ENCODE measurements at regions not wholly inside any gene's neighbourhood (a gene's known extent, or its start where the extent isn't known, plus 50 kb on each side); places are given as distances from the start of the nearest gene placed in this dataset.

DNA sequence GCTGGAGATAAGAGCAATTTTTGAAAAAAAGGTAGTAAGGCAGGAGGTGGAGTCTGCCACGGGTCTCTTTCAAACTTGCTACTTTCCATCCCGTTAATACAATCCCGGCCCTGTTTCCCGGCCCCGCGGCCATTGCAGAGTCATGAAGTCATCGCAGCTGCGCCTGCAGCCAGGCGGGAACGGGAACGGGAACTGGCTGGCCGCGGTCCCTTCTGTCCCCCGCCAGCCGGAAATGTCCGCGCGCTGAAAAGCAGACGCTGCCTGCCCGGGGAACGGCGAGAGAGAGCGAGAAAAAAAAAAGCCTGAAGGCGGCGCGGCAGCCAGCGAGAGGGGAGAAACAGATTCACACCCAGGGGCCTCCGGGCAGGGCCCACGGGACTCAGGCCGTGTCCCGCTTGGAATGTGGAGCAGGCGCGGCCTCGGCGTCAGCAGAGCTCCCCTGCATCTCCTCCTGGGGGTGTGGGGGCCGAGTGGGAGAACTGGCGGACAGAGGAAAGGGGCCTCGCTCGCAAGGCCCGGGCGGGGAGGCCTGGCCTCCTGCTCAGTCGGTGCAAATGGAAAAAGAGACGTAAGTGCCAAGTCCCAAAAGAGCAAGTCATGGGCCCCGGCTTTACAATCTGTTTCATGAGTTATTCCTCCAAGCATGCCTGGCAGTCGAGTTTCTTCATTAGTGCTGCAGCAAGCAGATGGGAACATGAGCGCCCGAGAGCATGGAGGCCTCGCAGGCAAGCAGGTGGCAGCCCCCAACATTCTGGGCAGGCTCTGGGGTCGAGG lies 201.2 kb upstream of the GAS1 start:
- intact Hi-C loops (cut with micrococcal nuclease) = no loop called here

DNA sequence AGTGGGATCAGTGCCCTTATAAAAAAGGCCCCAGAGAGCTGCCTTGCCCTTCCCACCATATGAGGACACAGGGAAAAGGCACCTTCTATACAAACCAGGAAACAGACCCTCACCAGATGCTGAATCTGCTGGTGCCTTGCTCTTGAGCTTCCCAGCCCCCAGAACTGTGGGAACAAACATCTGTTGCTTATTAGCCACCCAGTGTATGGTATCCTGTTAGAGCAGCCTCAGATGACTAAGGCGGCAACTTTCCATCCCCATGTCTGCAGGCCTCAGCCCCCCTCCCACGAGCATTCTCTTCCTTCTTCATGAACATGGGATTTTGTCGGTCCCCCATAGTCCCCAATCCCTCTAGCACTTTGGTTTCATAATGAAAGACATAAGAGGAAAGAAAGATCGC lies 202.5 kb upstream of the GAS1 start:
- intact Hi-C loops (cut with micrococcal nuclease) = no loop called here

DNA sequence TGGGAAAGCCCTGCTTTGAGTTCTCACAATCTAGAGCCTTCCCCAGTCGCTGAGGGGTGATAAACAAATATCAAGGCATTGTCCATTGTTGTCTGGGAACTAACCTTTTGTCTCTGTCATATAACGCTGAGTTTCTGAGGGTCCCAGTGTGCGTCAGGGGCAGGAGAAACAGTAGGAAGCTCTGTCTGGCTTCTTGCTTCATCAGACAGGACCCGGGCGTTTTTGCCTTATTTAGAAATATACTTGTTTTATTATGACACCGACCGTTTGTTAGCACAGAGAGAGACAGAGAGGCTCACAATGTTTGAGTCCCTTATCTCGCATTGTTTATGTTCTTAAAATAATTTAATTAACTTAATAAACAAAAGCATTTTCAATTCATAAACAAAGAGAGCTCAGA lies 204.9 kb upstream of the GAS1 start:
- intact Hi-C loops (cut with micrococcal nuclease) = no loop called here

DNA sequence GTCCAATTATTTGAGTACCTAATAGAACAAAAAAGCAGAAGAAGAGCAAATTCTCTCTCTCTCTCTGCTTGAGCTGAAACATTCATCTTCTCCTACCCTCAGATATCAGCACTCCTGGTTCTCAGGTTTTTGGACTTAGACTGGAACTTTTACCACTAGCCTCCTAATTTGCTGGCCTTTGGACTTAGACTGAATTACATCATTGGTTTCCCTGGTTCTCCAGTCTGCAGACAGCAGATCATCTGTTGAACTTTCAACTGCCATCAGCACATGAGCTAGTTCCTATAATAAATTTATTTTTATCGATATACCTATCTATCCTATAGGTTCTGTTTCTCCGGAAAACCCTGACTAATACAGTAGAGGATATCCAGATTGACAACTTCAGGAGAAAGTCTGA lies 208.9 kb upstream of the GAS1 start:
- intact Hi-C loops (cut with micrococcal nuclease) = no loop called here

DNA sequence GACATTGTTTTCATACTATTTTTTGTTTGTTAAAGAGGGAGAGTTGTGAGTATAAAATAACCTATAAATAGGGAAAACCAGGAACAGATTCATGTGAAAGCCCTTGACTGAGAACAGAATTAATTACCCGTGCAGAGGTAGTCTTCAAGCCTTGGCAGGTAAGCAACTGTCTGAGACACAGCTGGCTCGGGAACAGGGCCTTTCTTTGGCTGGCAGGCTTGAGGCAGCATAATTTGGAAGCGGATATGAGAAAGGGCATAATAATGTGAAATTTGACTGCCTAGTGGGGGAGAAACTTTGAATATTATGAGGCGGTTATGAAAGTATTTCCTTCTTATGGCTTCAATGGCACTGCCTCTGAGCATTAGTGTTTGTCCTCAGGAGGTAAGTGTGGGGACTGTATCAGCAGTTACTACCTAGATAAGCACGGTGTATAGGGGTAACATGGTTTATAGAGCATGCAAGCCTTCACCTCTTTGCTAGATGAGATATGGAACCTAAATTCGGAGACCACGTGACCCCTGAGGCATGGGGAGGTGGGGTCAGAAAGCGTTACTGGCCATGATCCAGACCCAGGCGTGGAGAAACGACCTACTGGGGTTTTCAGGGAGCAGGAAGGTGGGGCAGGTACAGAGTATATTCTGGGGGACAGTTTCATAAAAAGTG lies 210.2 kb upstream of the GAS1 start:
- intact Hi-C loops (cut with micrococcal nuclease) = no loop called here

DNA sequence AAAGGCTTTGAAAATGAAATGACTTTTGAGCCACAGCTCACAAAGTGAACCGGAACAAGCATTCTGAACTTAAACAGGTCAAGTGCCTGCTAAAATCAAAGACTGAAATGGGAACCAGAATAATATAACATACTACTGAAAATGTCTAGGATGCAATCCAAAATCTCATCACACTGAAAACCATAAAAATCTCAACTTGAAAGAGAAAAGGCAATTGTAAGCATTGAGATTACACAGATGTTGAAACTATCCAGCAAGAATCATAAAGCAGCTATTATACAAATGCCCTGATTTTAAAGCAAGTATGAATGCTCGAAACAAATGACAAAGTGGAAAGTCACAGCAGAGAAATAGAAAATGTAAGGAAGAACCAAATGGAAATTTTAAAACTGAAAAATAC lies 211.5 kb upstream of the GAS1 start:
- intact Hi-C loops (cut with micrococcal nuclease) = no loop called here

DNA sequence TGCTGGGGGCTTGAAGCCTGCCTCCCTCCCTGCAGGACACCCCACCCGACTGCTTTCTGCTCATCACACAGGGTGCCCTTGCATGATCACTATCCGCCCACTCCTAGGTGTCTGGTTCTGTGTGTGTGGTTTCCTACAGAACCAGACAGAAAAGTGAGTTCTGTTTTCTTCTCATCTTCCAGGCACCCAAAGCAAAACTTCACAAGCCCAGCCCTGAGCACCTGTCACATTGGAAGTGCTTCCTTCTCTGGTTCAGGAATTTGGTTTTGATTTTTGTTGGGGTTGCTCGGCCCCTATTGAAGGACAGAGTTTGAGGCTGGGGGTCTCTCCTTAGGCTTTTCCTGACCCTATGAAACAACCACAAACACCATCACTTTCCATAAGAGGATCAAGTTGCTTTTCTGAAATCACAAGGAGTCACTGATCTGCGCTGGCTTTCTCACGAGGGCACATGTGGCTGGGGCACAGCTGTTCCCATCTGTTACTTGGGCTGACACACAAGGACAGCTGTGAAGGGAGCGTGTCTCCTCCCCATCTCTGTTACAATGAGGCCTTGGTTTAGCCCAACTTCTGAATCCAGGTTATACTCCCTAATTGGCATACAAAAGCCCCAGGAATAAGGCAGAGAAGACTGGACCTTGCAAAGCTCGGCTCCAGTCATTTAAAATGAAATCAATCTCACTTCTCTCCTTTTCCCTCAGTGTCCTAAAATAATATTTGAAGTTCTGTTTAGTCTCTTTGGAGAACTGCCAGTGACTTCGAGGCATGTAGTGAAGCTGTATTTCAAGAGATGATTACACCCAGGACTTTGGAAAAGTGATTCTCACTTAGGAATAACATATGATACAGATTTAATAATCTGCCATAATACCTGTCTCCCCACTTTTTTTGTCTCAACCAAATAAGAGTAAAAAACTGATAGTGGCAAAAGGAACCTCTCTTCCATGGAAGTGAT lies 213.1 kb upstream of the GAS1 start:
- intact Hi-C loops (cut with micrococcal nuclease) = no loop called here

DNA sequence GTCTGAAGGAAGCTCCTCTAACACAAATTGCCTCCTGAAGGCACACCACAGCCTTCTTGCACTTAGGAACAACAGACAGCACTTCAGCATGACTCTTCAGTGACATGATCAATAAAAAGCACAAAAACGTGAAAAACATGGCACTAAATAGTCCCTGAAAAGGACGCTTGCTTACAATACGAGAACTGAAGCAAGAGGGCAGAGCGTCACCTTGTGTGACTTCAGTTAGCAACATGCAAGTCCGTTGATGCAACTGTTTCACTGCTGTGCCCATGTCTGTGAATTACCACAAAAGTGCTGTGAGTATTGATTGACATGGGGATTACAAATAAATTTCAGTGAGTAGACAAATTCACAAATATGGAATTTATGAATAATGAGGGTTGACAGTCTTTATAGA lies 219.9 kb upstream of the GAS1 start:
- intact Hi-C loops (cut with micrococcal nuclease) = no loop called here

DNA sequence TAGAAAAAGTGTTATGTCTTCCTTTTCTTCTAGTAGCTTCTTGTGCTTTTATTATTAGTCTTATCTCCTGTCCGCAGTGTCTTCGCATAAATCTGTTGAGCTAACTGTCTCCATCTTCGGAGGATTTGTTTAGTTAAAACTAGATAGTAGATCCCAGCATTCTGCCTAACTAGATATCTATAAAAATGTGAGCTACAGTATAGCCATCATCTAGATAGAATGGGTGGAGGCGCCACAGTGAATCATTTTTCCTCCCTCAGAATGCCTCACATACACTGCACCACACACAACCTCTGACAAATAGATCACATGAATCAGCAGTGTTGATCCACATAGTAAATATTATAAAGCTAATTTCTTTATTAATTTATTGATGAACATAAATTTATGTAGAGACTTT lies 220.3 kb upstream of the GAS1 start:
- intact Hi-C loops (cut with micrococcal nuclease) = no loop called here

DNA sequence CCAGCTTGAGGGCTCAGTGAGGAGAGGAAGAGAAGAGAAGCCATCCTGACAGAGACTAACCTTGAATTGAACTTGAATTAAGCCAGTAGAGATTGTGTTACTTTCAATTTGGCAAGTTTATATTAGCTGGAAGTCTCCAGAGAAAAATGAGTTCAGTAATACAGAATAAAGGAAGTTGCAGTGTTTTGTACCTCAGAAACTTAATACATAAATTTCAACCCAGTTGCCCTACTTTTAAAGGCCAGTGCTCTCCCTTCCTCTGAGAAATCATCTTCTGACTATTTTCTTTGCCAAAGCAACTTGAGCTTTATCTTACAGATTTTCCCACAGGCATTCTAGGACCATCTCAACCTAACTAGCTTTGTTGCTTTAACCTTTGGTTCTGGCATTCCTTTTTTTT lies 231.0 kb upstream of the GAS1 start:
- intact Hi-C loops (cut with micrococcal nuclease) = no loop called here

DNA sequence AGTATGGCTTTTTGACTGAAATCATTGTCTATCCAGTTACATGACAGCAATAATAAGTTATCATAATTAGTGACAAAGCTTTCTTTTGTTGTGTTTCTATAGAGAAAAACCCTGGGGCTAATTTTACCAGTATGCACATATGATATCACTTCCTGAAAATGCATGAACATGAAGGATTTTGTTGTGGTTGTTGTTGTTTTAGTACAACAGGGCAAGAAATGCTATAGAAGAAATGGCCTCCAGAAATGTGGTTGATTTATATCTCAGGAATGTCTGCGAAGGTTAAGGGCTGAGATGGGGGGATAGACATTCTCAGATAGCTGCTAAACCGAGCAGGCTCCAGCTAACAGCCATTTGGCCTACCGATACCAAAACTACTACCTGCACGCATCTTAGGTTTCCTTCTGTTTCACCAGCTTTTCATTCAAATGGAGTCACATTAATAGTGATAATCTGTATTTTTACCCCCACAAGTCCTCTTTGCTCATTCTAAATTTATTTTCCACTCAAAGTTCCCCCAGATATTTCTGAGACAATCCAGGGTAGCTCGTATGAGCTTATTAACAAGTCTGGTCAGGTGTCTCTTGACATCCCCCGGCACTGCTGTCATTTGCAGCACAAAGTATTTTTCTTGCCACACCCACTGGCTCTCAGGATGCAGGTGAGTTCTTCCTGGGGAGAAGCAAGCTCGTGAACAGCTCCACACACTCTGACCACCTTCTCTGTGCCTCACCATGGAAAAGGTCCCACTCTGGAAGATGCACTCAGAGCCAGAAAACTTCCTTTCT lies 232.4 kb upstream of the GAS1 start:
- intact Hi-C loops (cut with micrococcal nuclease) = no loop called here

DNA sequence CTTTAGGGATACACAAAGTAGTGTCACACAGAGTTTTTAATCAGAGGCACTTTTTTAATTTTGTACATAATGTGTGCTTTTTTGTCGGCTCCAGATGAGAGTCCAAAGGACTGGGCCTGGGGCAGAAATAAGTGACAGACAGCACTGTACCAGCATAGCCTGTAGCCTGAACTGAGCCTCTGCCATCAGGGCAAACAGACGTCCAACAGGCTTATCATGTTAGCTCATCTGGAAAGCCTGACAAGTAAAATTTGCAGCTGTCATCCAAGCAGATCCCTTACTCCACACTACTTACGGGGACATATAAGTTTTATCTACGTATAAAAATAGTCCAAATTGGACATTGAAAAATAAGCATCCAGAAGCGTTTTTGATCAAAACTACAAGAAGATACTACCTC lies 233.1 kb upstream of the GAS1 start:
- intact Hi-C loops (cut with micrococcal nuclease) = no loop called here

DNA sequence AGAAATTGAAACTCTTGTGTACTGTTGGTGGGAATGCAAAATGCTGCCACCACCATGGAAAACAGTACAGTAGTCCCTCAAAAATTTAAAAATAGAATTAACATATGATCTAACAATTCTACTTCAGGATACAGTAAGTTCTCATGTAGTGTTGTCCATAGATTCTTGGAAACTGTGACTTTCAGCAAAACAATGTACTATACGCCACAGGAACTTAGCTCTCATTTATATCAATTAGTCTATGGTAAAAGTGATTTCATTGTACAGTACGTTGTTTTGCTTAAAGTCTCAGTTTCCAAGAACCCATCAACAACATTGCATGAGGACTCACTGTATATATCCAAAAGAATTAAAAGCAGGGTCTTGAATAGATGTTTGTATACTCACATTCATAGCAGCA lies 233.5 kb upstream of the GAS1 start:
- intact Hi-C loops (cut with micrococcal nuclease) = no loop called here

DNA sequence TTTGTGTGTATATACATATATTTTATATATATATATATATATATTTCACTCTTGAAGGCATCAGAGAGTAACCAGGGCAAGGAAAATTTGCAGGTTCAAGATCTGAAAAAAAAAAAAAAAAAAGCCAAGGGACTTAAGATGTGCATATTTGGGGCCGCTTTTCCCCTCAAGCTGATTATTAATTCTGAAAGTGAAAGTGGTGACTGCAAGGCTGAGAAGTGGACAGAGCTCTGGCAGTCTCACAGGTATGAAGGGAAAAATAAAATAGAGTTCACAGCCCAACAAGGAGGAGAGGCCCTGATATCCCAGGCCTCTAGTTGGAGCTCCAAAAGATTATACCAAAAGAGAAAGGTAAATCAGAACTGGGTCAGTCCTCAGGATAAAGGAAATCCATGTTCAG lies 234.4 kb upstream of the GAS1 start:
- intact Hi-C loops (cut with micrococcal nuclease) = no loop called here

DNA sequence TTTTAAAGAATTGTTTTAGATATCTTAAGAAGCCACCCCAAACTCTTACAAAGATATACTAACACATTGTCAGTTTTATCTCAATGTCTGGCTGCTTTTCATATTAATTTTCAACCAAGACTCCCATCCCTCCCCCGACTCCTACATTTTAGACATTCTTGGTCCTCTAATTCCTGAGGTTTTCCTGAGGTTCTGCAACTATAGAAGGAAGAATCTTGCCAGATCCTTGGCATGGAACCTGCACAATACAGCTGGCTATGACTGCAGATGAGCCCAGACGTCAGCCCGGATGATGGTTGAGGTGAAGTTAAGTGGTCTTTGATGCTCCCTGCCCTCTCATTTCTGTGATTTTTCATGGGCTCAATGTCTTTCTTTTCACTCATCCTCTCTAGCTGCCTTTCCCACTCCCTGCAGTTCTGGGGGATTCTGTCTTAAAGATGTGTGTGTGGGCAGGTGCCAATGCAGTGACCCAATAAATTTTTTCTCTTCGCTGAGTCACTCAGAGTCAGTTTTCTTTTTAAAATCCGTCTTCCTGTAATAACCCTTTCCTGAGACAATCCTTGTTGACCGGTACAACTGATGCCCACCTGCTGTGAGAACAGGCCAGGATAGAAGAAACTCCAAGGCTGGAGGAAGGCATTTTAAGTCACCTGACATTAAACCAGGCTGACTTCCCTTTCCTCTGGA lies 237.8 kb upstream of the GAS1 start:
- intact Hi-C loops (cut with micrococcal nuclease) = no loop called here

DNA sequence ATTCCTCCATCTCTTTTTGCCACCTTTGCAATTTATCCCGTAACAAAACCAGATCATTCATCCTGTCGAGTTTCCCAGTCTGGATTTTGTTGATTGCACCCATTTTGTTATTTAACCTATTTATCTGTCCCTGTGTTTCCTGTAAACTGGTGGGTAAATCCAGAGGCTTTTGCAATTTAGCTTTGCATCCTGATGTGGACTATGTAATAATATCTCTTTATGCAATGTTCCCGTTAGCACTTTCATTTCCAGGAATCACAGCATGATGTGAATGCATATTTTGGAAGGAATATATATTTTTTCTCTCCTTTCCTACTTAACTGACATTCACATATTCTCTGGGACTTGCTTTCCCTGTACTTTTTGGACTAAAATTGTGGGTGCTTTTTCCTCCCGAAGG lies 240.3 kb upstream of the GAS1 start:
- intact Hi-C loops (cut with micrococcal nuclease) = no loop called here

DNA sequence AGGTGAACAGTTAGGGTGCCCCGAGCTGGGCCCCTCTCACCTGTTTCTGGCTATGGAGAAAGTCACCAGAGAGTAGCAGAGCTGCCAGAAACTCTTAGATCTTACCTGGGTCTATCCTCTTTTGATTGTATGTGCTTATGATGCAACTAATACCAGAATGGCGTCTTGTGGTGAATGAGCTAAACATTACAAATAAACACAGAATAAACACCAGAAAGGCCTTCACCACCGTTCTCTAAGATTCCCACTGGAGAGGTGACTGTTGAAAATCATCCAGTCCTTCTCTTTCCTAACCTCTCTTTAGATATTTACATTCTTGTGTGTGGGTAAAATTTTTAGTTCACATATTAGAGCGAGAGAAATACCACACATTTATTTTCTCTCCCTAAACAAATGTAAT lies 241.7 kb upstream of the GAS1 start:
- intact Hi-C loops (cut with micrococcal nuclease) = no loop called here

DNA sequence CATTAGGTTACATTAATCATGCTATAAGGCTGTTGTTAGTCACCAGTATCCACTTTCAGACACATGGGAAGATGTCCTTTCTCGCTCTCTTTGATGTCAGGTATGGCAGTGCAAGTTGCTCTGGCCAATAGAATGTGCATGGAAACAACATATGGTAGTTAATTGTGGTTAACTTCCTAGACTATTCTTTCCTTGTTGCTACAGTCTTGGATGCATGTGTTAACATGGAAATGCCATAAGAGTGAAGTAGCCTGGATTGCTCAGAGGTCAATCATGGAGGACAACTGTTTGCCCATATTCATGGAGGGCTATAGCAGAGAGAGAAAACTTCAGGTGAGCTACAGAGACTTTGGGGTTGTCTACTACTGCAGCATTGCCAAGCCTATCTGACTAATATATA lies 245.8 kb upstream of the GAS1 start:
- intact Hi-C loops (cut with micrococcal nuclease) = no loop called here

DNA sequence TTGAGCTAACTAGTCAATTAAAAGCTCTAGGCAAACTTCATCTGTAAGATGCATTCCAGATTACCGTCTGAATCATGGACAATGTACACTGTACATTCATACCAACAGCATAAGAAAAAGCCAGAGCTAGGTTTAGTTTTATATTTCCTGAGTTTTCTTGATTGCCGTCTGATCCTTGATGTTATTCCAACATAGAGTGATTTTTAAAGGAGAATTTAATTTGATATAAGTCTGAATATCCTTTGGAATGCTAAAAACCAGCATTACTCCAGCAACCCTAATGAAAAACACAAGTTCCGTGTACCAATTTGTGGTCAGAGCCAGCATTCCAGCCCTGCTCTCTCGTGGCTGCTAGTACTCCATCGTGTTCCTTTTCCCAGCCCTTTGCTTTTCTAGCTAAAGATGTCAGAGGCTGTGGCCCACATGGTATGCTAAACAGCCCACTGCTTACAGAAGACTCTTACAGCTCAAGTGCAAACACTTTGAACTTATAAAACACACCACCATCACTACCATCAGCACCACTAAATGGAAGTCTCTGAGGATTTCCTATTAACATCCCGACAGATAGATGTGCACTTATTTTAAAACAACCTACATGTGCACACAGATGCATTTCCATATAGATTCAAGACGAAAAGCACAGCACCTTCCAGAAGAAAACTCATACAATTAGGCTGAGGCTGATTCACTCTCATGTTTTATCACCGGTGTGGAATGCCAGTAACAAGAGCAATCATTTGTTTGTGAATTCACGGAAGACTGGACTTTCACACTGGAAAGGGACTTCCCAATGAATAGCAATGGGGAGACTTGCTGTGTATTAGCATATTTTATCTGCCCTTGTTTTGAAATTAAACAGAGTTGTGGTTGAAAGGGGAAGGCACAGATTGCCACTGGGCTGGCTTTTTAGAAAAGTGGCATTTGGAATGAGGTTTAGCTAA lies 246.9 kb upstream of the GAS1 start:
- intact Hi-C loops (cut with micrococcal nuclease) = no loop called here

DNA sequence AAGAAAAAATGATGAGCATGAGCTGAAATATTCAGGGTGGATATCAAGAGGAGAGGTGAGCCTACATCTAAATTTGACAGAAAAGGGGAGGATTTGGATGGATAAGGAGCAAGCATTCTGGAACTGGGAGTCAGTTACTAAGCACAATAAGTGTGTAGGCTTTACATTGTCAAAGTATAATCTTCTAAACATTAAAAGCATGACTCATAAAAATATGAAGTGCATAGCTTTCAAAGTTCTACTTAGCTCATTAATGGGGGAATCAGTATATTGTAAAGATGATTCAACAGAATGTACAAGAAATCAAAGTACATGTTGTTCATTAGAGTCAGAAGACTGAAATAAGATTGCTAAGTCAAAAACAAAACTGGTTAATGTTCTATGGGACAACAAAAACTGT lies 248.0 kb upstream of the GAS1 start:
- intact Hi-C loops (cut with micrococcal nuclease) = no loop called here

All from T-helper 1 cell treated with Interleukin-12 subunit alpha and Interleukin-12 subunit beta and Interleukin-4 antibody, amounts not matched to agents 30 ng/mL and 1 ng/mL, for 36 hours (primary cell).